Stimulated activated CD8-positive, alpha-beta memory T cell treated with anti-CD3 and anti-CD28 coated beads, Interleukin-12 subunit alpha, Interleukin-12 subunit beta, amount 100 ng/mL, for 24 hours (primary cell): ENCODE measurements at regions not wholly inside any gene's neighbourhood (a gene's known extent, or its start where the extent isn't known, plus 50 kb on each side); places are given as distances from the start of the nearest gene placed in this dataset.
"Not testable (repeated sequence)": the region's sequence is repeated elsewhere in the genome, so short reads cannot be mapped to it uniquely, and the experiment has no call there.

Experiments
- DNase-seq: peaks from one replicate; pipeline ENCODE4 v3.0.0-alpha.2; 2020; ENCODE audit errors: extremely low read depth

GRCh38 chr1:114263343-114263742 is 109.7 kb upstream of the SYT6 start:
- no peak for DNase-seq

DNA sequence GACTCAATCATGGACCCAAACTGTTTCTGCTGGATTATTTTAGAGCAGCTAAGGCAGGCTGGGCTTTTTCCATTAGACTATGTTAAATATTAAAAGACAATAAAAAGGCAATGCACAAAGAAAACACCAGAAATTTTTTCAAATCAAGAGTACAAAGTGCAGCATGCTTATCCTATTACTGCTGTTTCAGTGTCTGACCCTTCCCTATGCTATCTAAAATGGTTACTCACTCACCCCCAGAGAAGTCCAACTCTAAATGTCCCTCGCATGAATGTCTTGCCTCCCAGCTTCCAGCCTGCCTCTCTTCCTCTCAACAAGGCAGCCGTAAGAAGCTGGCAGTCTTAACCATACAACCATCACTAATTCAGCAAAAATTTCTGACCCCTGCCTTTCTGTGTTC is 108.7 kb upstream of the SYT6 start:
- DNase-seq, result no peak

DNA sequence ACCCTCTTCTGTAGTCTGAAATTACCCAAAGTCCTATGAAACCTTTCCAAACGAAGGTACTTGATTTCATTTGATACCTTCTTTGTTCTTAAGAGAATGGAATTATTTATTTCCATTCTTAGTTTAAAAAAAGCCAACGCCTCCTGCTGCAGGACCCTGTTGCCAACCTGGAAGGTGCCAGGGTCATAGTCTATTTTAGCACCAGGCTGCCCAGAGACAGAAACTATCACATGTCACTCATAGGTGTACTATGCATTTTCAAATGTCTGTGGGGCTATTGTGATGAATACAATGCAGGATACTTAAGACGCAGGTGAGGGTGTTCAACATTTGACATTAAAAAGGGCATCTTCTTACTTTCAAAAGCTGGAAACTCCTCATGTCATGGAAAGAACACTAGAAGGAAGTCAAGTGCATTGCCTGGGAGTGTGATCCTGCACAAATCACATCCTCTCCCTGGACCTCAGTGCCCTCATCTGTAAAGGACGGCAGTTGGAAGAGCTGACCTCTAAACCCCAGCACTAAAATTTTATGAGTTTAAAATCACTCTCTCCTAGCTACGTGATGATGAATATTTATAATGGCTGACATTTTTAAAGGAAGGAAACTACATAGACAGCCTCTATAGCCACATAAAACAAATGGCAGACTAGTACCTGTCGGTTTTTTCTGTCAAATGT is 107.3 kb upstream of the SYT6 start:
- no peak for DNase-seq

GRCh38 chr1:114259511-114260160 is 106.0 kb upstream of the SYT6 start:
- DNase-seq, result no peak

GRCh38 chr1:114258633-114259032 is 105.0 kb upstream of the SYT6 start:
- no peak for DNase-seq

DNA sequence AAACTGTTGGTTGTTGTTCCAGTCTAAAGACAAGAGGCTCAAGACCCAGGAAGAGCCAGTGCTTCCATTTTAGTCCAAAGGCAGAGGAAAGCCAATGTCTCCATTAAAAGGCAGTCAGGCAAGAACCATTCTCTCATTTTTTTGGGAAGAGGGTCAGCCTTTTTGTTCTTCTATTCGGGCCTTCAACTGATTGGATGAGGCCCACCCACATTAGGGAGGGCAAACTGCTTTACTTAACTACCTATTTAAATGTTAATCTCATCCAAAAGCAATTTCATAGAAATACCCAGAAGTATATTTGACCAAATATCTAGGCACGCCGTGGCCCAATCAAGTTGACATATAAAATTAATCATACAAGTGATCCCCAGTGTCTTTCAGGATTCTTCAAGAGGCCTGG is 104.4 kb upstream of the SYT6 start:
- DNase-seq, result no peak

DNA sequence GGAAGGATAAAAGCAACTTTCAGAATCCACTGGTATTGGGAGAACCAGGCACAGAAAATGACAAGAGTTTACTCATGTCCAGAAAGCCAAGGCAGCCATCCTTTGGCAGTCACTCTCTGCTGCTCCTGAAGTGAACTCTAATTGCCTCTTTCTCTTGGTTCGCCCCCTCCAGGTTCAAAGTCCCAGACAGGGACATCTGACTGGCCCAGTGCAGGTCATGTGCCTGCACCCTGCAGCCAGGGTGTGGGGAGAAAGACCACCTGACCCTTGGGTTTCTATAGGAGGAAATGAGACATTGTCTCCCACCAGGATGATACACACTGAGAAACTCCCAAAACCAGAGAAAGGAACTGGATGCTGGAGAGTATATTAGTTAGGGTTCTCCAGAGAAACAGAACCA is 103.9 kb upstream of the SYT6 start:
- DNase-seq, result no peak

- no peak for DNase-seq
Observed at GRCh38 chr1:114253900-114254299, 100.2 kb upstream of the SYT6 start.

DNA sequence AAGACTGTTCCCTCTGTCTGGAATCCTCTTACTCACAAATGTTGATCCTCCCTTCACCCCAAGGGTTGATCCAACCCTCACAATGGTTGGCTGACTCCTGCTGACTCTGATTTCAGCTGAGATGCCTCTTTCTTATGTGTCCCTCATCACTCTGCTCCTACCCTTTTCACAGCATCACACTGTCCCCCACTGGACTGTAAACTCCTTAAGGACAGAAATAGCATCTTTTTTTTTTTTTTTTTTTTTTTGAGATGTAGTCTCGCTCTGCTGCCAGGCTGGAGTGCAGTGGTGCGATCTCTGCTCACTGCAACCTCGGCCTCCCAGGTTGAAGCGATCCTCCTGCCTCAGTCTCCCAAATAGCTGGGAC is 97.9 kb upstream of the SYT6 start:
- DNase-seq, result no peak

DNA sequence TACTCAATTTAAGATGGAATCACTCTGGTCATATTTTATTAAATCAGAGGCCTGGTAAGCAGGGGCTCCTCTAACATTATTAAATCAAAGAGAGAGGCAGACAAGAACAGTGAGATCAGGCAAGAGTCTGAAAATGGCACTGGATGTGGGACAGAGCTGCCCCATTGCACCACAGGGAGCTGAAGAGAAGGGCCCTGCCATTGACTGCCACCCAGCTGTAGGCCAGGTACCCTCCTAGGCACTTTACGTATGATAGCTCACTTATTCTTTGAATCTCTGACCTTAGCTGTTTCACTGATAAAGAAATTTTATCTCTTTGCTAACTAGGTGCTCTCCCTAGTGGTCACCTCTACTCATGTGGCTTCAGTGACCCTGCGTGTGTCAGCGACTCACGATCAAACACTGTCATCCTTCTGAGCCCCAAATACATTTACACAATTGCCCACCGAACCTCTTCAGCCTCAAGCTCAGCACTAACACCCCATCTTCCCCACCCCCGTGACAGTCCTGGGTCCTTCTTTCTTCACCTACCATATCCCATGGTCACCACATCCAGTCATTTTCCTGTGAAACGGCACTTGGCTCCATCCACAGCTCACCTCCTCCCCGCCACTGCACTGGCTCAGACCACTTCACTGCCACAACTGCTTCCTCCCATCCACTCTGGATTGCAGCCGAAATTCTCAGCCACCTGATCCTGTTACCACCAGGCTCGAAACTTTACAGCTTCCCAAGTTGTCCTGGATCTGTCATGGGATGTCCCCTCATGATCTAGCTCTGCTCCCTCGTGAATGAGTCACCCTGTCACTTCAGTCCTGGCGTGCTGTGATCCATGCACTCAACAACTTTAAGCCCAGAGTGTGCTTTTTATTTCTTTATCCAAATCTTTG is 97.3 kb upstream of the SYT6 start:
- DNase-seq, result no peak

DNA sequence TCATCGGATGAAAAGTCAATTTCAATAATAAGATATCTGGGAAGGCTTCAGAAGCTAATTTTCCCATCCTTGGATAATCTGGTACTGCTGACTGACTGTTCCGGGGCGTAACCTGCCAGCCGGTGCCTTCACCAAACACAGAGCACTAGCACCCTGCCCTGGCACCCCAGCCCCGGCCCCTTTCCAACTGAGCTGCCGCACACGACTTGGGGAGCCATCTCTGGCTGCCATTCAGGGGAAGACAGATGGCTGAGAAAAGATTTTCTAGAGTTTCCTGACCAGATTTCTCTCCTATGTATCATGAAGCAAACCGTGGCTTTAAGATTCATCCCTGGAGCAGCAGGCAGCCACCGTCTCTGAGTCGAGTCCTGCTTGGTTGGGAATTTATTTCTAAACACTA is 96.0 kb upstream of the SYT6 start:
- DNase-seq, result no peak

DNA sequence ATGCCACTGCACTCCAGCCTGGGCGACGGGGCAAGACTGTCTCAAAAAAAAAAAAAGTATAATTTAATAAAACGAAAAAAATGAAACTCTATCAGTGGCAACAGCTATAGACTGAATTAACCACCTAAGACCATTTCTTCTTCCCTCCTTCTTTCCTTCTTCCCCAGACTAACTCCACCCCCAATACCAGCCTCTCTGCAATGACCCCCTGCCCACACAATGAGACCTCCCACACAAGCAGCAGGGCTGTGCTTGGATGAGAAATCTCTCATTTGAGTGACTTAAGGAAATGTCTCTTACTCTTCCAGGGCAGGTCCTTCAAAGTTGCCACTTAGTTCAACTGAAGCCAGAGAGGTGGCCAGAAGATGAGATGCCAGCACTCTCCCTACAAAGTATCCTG is 94.5 kb upstream of the SYT6 start:
- no peak for DNase-seq

DNA sequence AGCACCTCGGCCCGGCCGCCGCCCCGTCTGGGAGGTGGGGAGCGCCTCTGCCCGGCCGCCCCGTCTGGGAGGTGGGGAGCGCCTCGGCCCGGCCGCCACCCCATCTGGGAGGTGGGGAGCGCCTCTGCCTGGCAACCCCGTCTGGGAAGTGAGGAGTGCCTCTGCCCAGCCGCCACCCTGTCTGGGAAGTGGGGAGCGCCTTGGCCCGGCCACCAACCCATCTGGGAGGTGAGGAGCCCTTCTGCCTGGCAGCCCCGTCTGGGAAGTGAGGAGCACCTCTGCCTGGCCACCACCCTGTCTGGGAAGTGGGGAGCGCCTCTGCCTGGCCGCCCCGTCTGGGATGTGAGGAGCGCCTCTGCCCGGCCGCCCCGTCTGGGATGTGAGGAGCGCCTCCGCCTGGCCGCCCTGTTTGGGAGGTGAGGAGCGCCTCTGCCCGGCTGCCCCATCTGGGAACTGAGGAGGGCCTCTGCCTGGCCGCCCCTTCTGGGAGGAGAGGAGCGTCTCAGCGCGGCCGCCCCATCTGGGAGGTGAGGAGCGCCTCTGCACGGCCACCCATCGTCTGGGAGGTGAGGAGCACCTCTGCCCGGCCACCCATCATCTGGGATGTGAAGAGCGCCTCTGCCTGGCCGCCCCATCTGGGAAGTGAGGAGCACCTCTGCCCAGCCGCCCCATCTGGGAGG is 89.0 kb upstream of the SYT6 start:
- not testable (repeated sequence) for DNase-seq

- DNase-seq, result no peak
Observed at GRCh38 chr1:114238053-114238452, 84.4 kb upstream of the SYT6 start.

DNA sequence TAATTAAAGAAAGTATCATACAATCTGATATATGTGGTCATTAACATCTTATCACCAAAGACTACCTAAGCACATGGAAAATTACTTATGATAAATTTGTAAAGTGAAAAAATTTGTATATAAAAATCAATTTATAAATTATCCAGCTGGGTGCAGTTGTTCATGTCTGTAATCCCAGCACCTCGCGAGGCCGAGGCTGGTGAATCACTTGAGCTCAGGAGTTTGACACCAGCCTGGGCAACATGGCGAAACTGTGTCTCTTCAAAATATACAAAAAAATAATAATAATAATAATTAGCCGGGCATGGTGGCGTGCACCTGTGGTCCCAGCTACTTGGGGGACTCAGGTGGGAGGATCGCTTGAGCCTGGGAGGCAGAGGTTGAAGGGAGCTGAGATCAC is 82.8 kb upstream of the SYT6 start:
- DNase-seq, result no peak

GRCh38 chr1:114235960-114236359 is 82.3 kb upstream of the SYT6 start:
- DNase-seq, result no peak

- DNase-seq, result no peak
Observed at GRCh38 chr1:114235281-114235680, 81.6 kb upstream of the SYT6 start.

GRCh38 chr1:114234408-114235124 is 80.9 kb upstream of the SYT6 start:
- DNase-seq, result no peak

DNA sequence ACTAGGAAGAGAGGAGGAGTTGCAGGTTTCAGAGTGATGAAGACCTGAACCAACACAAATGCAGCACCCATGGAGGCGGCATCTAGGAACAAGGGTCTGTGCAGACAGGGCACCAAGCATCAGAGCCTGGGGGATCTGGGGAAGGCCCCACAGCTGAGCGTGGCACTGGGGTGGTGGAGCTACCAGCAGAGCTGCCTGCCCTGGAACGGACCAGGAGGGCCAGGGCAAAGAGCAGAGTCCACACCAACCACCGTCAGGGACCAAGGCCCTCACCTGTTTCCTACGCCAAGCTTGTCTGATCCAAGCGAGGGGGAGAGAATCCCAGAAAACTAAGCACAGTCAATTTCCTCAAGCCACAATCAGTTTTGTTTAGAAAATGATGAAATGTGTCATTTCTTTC is 79.0 kb upstream of the SYT6 start:
- DNase-seq, result no peak

- no peak for DNase-seq
Observed at GRCh38 chr1:114231301-114231700, 77.6 kb upstream of the SYT6 start.

DNA sequence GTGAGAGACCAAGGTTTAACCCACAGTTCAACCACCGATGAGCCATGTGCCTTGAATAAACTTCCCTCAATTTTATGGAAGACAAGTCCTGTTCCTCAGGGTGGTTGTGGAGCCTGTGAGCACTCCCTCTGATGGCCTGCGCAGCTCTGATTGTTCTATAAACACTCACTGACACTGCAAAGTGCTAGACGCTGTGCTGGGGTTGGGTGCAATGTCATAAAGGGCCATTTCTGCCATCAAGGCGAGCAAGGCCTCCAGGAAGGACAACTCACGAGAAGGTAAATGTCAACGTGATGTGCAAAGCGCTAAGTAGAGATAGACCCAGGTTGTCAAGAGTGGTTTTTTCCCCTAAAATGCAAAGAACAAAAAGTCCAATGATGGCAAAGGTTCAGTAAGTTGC is 75.7 kb upstream of the SYT6 start:
- DNase-seq, result no peak

GRCh38 chr1:114227059-114227458 is 73.4 kb upstream of the SYT6 start:
- no peak for DNase-seq
